ENCODE measurements at regions not wholly inside any gene's neighbourhood (a gene's known extent, or its start where the extent isn't known, plus 50 kb on each side); places are given as distances from the start of the nearest gene placed in this dataset.

DNA sequence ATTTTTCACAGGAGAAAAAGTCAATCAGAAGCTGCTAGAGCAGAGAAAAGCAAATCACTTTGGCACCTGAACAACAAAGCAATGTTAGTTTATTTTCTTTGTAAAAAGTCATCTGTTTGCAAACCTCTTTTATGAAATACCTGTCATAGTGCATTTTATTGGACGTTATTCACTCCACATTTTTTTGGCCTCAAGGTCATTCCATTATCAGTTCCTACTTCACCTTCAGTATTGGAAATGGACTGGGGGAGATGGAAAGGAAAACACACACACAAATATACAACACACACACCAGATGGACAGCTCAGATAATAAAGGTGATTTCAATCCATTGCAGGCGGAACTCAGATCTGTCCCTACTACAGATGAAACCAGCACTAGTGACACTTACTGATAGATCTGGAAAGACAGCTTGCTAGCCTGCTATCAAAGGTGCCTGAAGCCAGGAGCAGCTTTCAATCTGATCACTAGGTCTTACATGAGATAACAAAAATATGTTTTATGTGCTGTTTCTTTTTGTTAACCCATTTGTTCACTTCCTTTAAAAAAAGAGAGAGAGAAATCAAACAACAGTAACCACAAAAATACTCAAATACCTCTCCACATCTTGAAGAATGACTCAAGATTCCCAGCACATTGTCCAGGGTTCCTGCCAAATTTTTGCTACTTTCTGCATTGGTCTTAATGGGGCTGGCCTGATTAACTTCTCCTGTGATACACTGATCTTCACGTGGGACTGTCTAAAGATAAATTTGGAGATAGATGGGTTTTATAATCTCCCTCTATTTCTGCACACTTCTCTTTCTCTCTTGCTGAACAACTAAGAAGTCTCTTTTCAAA, 844.3 kb upstream of the TENM4 start:
- H3K9ac ChIP-seq (ENCODE audit: low read depth in 1 of 2, low read length in 2 of 2): no peak overlapping the region
- H3K4me1 ChIP-seq (ENCODE audit: control insufficient read depth in 4 of 4, insufficient read depth in 4 of 4, low read length in 3 of 4): no peaks in the 10 kb centered on the region
- no peaks in the 10 kb centered on the region for H3K36me3 ChIP-seq (ENCODE audit: control insufficient read depth in 4 of 4, insufficient read depth in 3 of 4, low read depth in 1 of 4, low read length in 3 of 4)
- 49% methylated on average over 3 of the region's 3 CpGs for WGBS
- H3K4me3 ChIP-seq (ENCODE audit: low read depth in 1 of 3, low read length in 3 of 3): no peak overlapping the region
- H3K27me3 ChIP-seq (ENCODE audit: control insufficient read depth in 4 of 4, insufficient read depth in 4 of 4, low read length in 3 of 4): peaks cover 0 to 2% (median 0%) of the 10 kb centered on the region in 4 donors
- TF ChIP-seq RXRA (IDR thresholded peaks at IDR 0.05) (no peak), FOXA2 (IDR thresholded peaks at IDR 0.05) (no peak), NR2F2 (IDR thresholded peaks at IDR 0.05) (no peak), GABPA (IDR thresholded peaks at IDR 0.05 in 1 of 2, conservative IDR thresholded peaks at IDR 0.05 in 1 of 2) (no peak), JUND (IDR thresholded peaks at IDR 0.05) (no peak), EGR1 (IDR thresholded peaks at IDR 0.05; ENCODE audit: low read depth in 2 of 2) (no peak), HNF4A (conservative IDR thresholded peaks at IDR 0.05) (no peak), HNF4G (IDR thresholded peaks at IDR 0.05) (no peak), RAD21 (IDR thresholded peaks at IDR 0.05) (no peak), FOXA1 (IDR thresholded peaks at IDR 0.05) (no peak)
- TF ChIP-seq, protein P1, sequence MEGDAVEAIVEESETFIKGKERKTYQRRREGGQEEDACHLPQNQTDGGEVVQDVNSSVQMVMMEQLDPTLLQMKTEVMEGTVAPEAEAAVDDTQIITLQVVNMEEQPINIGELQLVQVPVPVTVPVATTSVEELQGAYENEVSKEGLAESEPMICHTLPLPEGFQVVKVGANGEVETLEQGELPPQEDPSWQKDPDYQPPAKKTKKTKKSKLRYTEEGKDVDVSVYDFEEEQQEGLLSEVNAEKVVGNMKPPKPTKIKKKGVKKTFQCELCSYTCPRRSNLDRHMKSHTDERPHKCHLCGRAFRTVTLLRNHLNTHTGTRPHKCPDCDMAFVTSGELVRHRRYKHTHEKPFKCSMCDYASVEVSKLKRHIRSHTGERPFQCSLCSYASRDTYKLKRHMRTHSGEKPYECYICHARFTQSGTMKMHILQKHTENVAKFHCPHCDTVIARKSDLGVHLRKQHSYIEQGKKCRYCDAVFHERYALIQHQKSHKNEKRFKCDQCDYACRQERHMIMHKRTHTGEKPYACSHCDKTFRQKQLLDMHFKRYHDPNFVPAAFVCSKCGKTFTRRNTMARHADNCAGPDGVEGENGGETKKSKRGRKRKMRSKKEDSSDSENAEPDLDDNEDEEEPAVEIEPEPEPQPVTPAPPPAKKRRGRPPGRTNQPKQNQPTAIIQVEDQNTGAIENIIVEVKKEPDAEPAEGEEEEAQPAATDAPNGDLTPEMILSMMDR (IDR thresholded peaks at IDR 0.05; ENCODE audit: low read depth, low read length, missing input control): no peak
- TF ChIP-seq, protein P2, sequence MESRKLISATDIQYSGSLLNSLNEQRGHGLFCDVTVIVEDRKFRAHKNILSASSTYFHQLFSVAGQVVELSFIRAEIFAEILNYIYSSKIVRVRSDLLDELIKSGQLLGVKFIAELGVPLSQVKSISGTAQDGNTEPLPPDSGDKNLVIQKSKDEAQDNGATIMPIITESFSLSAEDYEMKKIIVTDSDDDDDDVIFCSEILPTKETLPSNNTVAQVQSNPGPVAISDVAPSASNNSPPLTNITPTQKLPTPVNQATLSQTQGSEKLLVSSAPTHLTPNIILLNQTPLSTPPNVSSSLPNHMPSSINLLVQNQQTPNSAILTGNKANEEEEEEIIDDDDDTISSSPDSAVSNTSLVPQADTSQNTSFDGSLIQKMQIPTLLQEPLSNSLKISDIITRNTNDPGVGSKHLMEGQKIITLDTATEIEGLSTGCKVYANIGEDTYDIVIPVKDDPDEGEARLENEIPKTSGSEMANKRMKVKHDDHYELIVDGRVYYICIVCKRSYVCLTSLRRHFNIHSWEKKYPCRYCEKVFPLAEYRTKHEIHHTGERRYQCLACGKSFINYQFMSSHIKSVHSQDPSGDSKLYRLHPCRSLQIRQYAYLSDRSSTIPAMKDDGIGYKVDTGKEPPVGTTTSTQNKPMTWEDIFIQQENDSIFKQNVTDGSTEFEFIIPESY (IDR thresholded peaks at IDR 0.05): no peak
- TF ChIP-seq, protein P3, sequence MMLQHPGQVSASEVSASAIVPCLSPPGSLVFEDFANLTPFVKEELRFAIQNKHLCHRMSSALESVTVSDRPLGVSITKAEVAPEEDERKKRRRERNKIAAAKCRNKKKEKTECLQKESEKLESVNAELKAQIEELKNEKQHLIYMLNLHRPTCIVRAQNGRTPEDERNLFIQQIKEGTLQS (IDR thresholded peaks at IDR 0.05): no peak
- TF ChIP-seq, protein P4, sequence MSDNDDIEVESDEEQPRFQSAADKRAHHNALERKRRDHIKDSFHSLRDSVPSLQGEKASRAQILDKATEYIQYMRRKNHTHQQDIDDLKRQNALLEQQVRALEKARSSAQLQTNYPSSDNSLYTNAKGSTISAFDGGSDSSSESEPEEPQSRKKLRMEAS (IDR thresholded peaks at IDR 0.05): no peak
- TF ChIP-seq, protein P5, sequence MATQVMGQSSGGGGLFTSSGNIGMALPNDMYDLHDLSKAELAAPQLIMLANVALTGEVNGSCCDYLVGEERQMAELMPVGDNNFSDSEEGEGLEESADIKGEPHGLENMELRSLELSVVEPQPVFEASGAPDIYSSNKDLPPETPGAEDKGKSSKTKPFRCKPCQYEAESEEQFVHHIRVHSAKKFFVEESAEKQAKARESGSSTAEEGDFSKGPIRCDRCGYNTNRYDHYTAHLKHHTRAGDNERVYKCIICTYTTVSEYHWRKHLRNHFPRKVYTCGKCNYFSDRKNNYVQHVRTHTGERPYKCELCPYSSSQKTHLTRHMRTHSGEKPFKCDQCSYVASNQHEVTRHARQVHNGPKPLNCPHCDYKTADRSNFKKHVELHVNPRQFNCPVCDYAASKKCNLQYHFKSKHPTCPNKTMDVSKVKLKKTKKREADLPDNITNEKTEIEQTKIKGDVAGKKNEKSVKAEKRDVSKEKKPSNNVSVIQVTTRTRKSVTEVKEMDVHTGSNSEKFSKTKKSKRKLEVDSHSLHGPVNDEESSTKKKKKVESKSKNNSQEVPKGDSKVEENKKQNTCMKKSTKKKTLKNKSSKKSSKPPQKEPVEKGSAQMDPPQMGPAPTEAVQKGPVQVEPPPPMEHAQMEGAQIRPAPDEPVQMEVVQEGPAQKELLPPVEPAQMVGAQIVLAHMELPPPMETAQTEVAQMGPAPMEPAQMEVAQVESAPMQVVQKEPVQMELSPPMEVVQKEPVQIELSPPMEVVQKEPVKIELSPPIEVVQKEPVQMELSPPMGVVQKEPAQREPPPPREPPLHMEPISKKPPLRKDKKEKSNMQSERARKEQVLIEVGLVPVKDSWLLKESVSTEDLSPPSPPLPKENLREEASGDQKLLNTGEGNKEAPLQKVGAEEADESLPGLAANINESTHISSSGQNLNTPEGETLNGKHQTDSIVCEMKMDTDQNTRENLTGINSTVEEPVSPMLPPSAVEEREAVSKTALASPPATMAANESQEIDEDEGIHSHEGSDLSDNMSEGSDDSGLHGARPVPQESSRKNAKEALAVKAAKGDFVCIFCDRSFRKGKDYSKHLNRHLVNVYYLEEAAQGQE (IDR thresholded peaks at IDR 0.05): no peak
- no peak for DNase-seq (ENCODE audit: low spot score)
- no peak overlapping the region for H3K27ac ChIP-seq (ENCODE audit: low read depth in 1 of 2, low read length in 2 of 2)
- H3K9me3 ChIP-seq (ENCODE audit: control insufficient read depth in 4 of 4, low read length in 3 of 4): no peaks in the 10 kb centered on the region

All from liver (tissue), 8 donors.